Endodermal cell (in vitro differentiated cells): ENCODE measurements at regions not wholly inside any gene's neighbourhood (a gene's known extent, or its start where the extent isn't known, plus 50 kb on each side); places are given as distances from the start of the nearest gene placed in this dataset.

Experiments
- DNase-seq: peaks from one replicate; pipeline ENCODE4 v3.0.0-alpha.2; 2017
- H3K27ac ChIP-seq: 2 replicates; pipeline ENCODE4 v1.5.1; 2013; ENCODE audit warnings: mild to moderate bottlenecking, low read depth, low read length, moderate library complexity
- H3K27me3 ChIP-seq: 2 replicates; pipeline ENCODE4 v1.6.1; 2013; ENCODE audit warnings: mild to moderate bottlenecking, low read length, moderate library complexity; ENCODE audit not compliant: insufficient read depth, control insufficient read depth, poor library complexity, severe bottlenecking
- H3K36me3 ChIP-seq: 2 replicates; pipeline ENCODE4 v1.7.0; 2013; ENCODE audit warnings: mild to moderate bottlenecking, low read length, moderate library complexity; ENCODE audit not compliant: control insufficient read depth, insufficient read depth
- H3K4me1 ChIP-seq: one replicate; pipeline ENCODE4 v1.7.0; 2013; ENCODE audit warnings: low read length; ENCODE audit not compliant: control insufficient read depth, insufficient read depth
- H3K4me3 ChIP-seq: 2 replicates; pipeline ENCODE4 v1.5.1; 2013; ENCODE audit warnings: mild to moderate bottlenecking, low read length, moderate library complexity
- H3K9ac ChIP-seq: 2 replicates; pipeline ENCODE4 v1.6.1; 2013; ENCODE audit warnings: mild to moderate bottlenecking, low read length, moderate library complexity; ENCODE audit not compliant: poor library complexity, severe bottlenecking; ENCODE audit errors: extremely low read depth
- H3K9me3 ChIP-seq: 2 replicates; pipeline ENCODE4 v1.6.1; 2013; ENCODE audit warnings: mild to moderate bottlenecking, low read length, moderate library complexity; ENCODE audit not compliant: control insufficient read depth
- H3K27ac Mint-ChIP-seq: 2 replicates; pipeline ENCODE4 v1.8.0; 2020; ENCODE audit warnings: mixed read lengths
- H3K27me3 Mint-ChIP-seq: 2 replicates; pipeline ENCODE4 v1.8.0; 2021; ENCODE audit warnings: mild to moderate bottlenecking, mixed read lengths; ENCODE audit not compliant: insufficient read depth
- H3K36me3 Mint-ChIP-seq: 2 replicates; pipeline ENCODE4 v1.8.0; 2020; ENCODE audit warnings: low read depth, mixed read lengths
- H3K4me1 Mint-ChIP-seq: 2 replicates; pipeline ENCODE4 v1.8.0; 2020; ENCODE audit warnings: mixed read lengths
- H3K4me3 Mint-ChIP-seq: 2 replicates; pipeline ENCODE4 v1.8.0; 2020; ENCODE audit warnings: mild to moderate bottlenecking, moderate library complexity, mixed read lengths
- H3K9me3 Mint-ChIP-seq: 2 replicates; pipeline ENCODE4 v1.8.0; 2020; ENCODE audit warnings: mild to moderate bottlenecking, mixed read lengths
- WGBS, 2 experiments: methylation state at CpG; one replicate each; pipeline versions ENCODE4 v1.1.5 to v1.1.7; 2013; ENCODE audit warnings: missing lambda C conversion rate in 2 of 2, mixed read lengths in 1 of 2; ENCODE audit not compliant: insufficient coverage in 1 of 2, insufficient read length in 1 of 2; 5-methylcytosine and 5-hydroxymethylcytosine counted together
- TF ChIP-seq, protein P1 (sequence below): fragments of 200-600 bp; sonication (generic); conservative IDR thresholded peaks from 2 replicates; pipeline ENCODE4 v1.5.0; 2021; ENCODE audit warnings: antibody characterized with exemption, mild to moderate bottlenecking

DNA sequence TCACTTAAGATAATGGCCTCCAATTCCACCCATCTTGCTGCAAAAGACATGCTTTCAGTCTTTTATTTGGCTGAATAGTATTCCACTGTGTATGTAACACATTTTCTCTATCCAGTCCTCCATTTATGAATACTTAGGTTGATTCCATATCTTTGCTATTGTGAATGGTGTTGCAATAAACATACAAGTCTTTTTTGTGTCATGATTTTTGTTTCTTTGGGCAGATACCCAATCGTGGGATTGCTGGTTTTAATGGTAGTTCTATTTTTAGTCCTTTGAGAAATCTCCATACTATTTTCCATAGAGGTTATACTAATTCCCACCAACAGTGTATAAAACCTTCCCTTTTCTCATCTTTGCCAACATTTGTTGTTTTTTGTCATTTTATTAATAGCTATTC, 180.9 kb downstream of the SMIM20 start:
- Histone ChIP-seq H3K9ac (no peak overlapping the region), H3K4me1 (no peaks in the 10 kb centered on the region), H3K4me3 (no peak overlapping the region), H3K27me3 (no peaks in the 10 kb centered on the region), H3K36me3 (no peaks in the 10 kb centered on the region), H3K9me3 (peaks cover 10% of the 10 kb centered on the region), H3K27ac (no peak overlapping the region)
- WGBS, 2 experiments, result 100% methylated on average over 1 of the region's 1 CpG; no CpG with 5 or more reads in 1 of the 2 experiments
- Mint-ChIP-seq H3K27me3 (no peaks in the 10 kb centered on the region), H3K9me3 (peaks cover 23% of the 10 kb centered on the region), H3K4me1 (no peaks in the 10 kb centered on the region), H3K27ac (no peak overlapping the region), H3K4me3 (no peak overlapping the region), H3K36me3 (no peaks in the 10 kb centered on the region)
- TF ChIP-seq, protein P1, sequence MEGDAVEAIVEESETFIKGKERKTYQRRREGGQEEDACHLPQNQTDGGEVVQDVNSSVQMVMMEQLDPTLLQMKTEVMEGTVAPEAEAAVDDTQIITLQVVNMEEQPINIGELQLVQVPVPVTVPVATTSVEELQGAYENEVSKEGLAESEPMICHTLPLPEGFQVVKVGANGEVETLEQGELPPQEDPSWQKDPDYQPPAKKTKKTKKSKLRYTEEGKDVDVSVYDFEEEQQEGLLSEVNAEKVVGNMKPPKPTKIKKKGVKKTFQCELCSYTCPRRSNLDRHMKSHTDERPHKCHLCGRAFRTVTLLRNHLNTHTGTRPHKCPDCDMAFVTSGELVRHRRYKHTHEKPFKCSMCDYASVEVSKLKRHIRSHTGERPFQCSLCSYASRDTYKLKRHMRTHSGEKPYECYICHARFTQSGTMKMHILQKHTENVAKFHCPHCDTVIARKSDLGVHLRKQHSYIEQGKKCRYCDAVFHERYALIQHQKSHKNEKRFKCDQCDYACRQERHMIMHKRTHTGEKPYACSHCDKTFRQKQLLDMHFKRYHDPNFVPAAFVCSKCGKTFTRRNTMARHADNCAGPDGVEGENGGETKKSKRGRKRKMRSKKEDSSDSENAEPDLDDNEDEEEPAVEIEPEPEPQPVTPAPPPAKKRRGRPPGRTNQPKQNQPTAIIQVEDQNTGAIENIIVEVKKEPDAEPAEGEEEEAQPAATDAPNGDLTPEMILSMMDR, result no peak
- no peak for DNase-seq

DNA sequence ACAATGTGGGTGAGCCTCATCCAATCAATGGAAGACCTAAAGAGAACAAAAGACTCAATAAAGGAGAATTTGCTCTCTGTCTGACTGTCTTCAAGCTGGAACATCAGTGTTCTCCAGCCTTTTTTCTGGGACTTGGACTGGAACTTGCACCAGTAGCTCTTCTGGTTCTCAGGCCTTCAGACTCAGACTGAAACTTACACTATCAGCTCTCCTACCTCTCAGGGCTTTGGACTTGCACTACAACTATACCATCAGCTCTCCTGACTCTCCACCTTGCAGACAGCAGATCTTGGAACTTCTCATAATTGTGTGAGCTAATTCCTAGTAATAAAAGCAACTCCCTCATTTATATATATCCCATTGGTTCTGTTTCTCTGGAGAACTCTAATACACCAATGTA, 185.9 kb downstream of the SMIM20 start:
- Mint-ChIP-seq H3K27me3 (no peaks in the 10 kb centered on the region), H3K4me3 (no peak overlapping the region), H3K27ac (no peak overlapping the region), H3K4me1 (no peaks in the 10 kb centered on the region), H3K9me3 (no peaks in the 10 kb centered on the region), H3K36me3 (no peaks in the 10 kb centered on the region)
- Histone ChIP-seq H3K9me3 (no peaks in the 10 kb centered on the region), H3K4me3 (no peak overlapping the region), H3K27me3 (no peaks in the 10 kb centered on the region), H3K27ac (no peak overlapping the region), H3K36me3 (no peaks in the 10 kb centered on the region), H3K9ac (no peak overlapping the region), H3K4me1 (no peaks in the 10 kb centered on the region)
- DNase-seq, result no peak
- TF ChIP-seq, protein P1, result no peak

DNA sequence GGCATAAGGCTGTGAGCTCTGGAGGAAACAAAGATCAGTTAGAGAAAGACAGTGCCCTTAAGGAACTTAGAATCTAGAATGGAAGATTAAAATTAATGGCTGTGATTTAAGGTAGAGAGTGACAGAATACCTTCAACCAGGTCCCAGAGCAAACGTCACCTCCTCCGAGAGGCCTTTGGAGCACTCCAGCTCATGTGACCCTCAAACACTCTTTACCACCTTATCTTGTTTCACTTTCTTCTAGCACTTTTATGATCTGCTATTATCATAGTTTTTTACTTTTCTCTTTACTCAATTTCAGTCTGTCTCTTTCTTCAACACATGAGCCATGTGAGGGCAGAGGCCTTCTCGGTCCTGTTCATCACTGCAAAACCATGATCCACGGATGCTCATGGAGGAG, 187.0 kb downstream of the SMIM20 start:
- Mint-ChIP-seq H3K4me1 (no peaks in the 10 kb centered on the region), H3K27me3 (no peaks in the 10 kb centered on the region), H3K4me3 (no peak overlapping the region), H3K9me3 (no peaks in the 10 kb centered on the region), H3K27ac (no peak overlapping the region), H3K36me3 (no peaks in the 10 kb centered on the region)
- Histone ChIP-seq H3K4me3 (no peak overlapping the region), H3K27ac (no peak overlapping the region), H3K27me3 (no peaks in the 10 kb centered on the region), H3K4me1 (no peaks in the 10 kb centered on the region), H3K36me3 (no peaks in the 10 kb centered on the region), H3K9me3 (no peaks in the 10 kb centered on the region), H3K9ac (no peak overlapping the region)
- TF ChIP-seq, protein P1, result no peak
- no peak for DNase-seq
- WGBS, 2 experiments, result 85 to 93% methylated on average over 4 of the region's 4 CpGs
